ENCODE measurements at regions not wholly inside any gene's neighbourhood (a gene's known extent, or its start where the extent isn't known, plus 50 kb on each side); places are given as distances from the start of the nearest gene placed in this dataset.

- no peak overlapping the region for H3K4me3 Mint-ChIP-seq
- H3K27me3 ChIP-seq (replicated peaks in 1 of 4; ENCODE audit: control extremely low read depth in 1 of 4, control insufficient read depth in 3 of 4, insufficient read depth in 4 of 4, low read length in 3 of 4): no peaks in the 10 kb centered on the region
- no peak overlapping the region for H3K4me3 ChIP-seq (ENCODE audit: control extremely low read depth in 1 of 5, extremely low read depth in 1 of 5, insufficient read depth in 1 of 5, low read depth in 2 of 5, low read length in 4 of 5)
- no peaks in the 10 kb centered on the region for H3K36me3 ChIP-seq (replicated peaks in 1 of 2; ENCODE audit: control extremely low read depth in 1 of 2, control insufficient read depth in 1 of 2, extremely low read depth in 1 of 2, insufficient read depth in 2 of 2, low read length in 1 of 2)
- ATAC-seq (ENCODE audit: low read depth) (no peak), DNase-seq (no peak)
- ChIA-PET POLR2A (no interaction called here), CTCF (no interaction called here)
- TF ChIP-seq EZH2 (IDR thresholded peaks at IDR 0.05; ENCODE audit: borderline replicate concordance, insufficient read depth, low read depth, low read length, poor library complexity, severe bottlenecking) (no peak), CTCF (IDR thresholded peaks at IDR 0.05) (no peak)
- no peaks in the 10 kb centered on the region for H4K20me1 ChIP-seq (ENCODE audit: control insufficient read depth, insufficient read depth, low read length, poor library complexity, severe bottlenecking)
- no peaks in the 10 kb centered on the region for H3K4me1 ChIP-seq (ENCODE audit: control insufficient read depth in 2 of 2, insufficient read depth in 2 of 2, low read length in 2 of 2)
- no peak overlapping the region for H3K27ac ChIP-seq (ENCODE audit: low read length in 2 of 2)
- peaks cover 0 to 4% (median 0%) of the 10 kb centered on the region in 3 donors for H3K9me3 ChIP-seq (ENCODE audit: control extremely low read depth in 1 of 3, control insufficient read depth in 2 of 3, insufficient read depth in 1 of 3, low read length in 2 of 3)
- WGBS (ENCODE audit: insufficient coverage): 83% methylated on average over 1 of the region's 3 CpGs
- H3K27ac Mint-ChIP-seq: no peak overlapping the region
- H3K9ac ChIP-seq (ENCODE audit: low read length): no peak overlapping the region
- no peaks in the 10 kb centered on the region for H3K27me3 Mint-ChIP-seq
- no peaks in the 10 kb centered on the region for H3K79me2 ChIP-seq (ENCODE audit: control insufficient read depth, insufficient read depth, low read length)
- H3K4me1 Mint-ChIP-seq: no peaks in the 10 kb centered on the region
- H3K4me2 ChIP-seq (replicated peaks; ENCODE audit: low read depth, low read length, poor library complexity, severe bottlenecking): no peak overlapping the region
- no peak overlapping the region for H2AFZ ChIP-seq (ENCODE audit: insufficient read depth, low read depth, low read length, poor library complexity, severe bottlenecking)
- no peaks in the 10 kb centered on the region for H3K9me3 Mint-ChIP-seq (ENCODE audit: insufficient read depth)
- intact Hi-C loops (cut with micrococcal nuclease): no loop called here
Observed at GRCh38 chr7:46839651-46840050, 742.3 kb downstream of the TNS3 start.

GRCh38 chr7:46838463-46838862, 743.4 kb downstream of the TNS3 start:
- 75% methylated on average over 3 of the region's 5 CpGs for WGBS (ENCODE audit: insufficient coverage)
- Histone ChIP-seq H3K9ac (ENCODE audit: low read length) (no peak overlapping the region), H3K4me2 (replicated peaks; ENCODE audit: low read depth, low read length, poor library complexity, severe bottlenecking) (no peak overlapping the region), H3K9me3 (ENCODE audit: control extremely low read depth in 1 of 3, control insufficient read depth in 2 of 3, insufficient read depth in 1 of 3, low read length in 2 of 3) (peaks cover 0 to 4% (median 0%) of the 10 kb centered on the region in 3 donors), H4K20me1 (ENCODE audit: control insufficient read depth, insufficient read depth, low read length, poor library complexity, severe bottlenecking) (no peaks in the 10 kb centered on the region), H2AFZ (ENCODE audit: insufficient read depth, low read depth, low read length, poor library complexity, severe bottlenecking) (no peak overlapping the region), H3K4me3 (ENCODE audit: control extremely low read depth in 1 of 5, extremely low read depth in 1 of 5, insufficient read depth in 1 of 5, low read depth in 2 of 5, low read length in 4 of 5) (no peak overlapping the region), H3K27ac (ENCODE audit: low read length in 2 of 2) (no peak overlapping the region), H3K27me3 (replicated peaks in 1 of 4; ENCODE audit: control extremely low read depth in 1 of 4, control insufficient read depth in 3 of 4, insufficient read depth in 4 of 4, low read length in 3 of 4) (no peaks in the 10 kb centered on the region), H3K79me2 (ENCODE audit: control insufficient read depth, insufficient read depth, low read length) (no peaks in the 10 kb centered on the region), H3K36me3 (replicated peaks in 1 of 2; ENCODE audit: control extremely low read depth in 1 of 2, control insufficient read depth in 1 of 2, extremely low read depth in 1 of 2, insufficient read depth in 2 of 2, low read length in 1 of 2) (no peaks in the 10 kb centered on the region), H3K4me1 (ENCODE audit: control insufficient read depth in 2 of 2, insufficient read depth in 2 of 2, low read length in 2 of 2) (no peaks in the 10 kb centered on the region)
- ATAC-seq (ENCODE audit: low read depth): no peak
- ChIA-PET POLR2A (no interaction called here), CTCF (no interaction called here)
- Mint-ChIP-seq H3K4me1 (no peaks in the 10 kb centered on the region), H3K9me3 (ENCODE audit: insufficient read depth) (no peaks in the 10 kb centered on the region), H3K27me3 (no peaks in the 10 kb centered on the region), H3K4me3 (no peak overlapping the region), H3K27ac (no peak overlapping the region)
- no peak for TF ChIP-seq EZH2 (IDR thresholded peaks at IDR 0.05; ENCODE audit: borderline replicate concordance, insufficient read depth, low read depth, low read length, poor library complexity, severe bottlenecking)
- TF ChIP-seq CTCF (IDR thresholded peaks at IDR 0.05): no peak
- intact Hi-C loops (cut with micrococcal nuclease): no loop called here
- no peak for DNase-seq
